ENCODE measurements at regions not wholly inside any gene's neighbourhood (a gene's known extent, or its start where the extent isn't known, plus 50 kb on each side); places are given as distances from the start of the nearest gene placed in this dataset.

DNA sequence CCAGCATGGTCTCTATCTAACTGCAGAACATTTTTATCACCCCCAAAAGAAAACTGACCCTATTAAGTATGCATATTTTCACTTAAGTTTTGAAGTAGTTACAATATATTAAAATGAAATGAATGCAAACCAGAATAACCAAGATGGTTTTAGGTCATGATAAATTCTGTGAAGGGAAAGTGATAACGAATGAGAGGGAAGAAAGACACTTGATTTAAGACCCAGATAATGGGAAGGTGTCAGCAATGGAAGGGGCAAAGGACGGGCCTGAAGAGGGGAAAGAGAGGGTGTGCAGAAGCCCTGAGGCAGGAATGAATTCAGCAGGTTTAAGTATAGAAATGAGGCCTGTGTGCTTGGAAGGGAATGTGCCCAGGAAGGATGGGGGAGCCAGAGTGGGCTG, 61.1 kb upstream of the IGFBP3 start:
- ATAC-seq, result no peak
- intact Hi-C loops (cut with DNase I), result loop anchor here in 1 of 10 donors (5.0 kb wide), 1 partner anchor 370 kb away; no protein-coding TSS in a partner anchor
- Histone ChIP-seq H3K4me3 (no peak overlapping the region), H3K36me3 (no peaks in the 10 kb centered on the region), H3K9me3 (peaks cover 0 to 6% (median 0%) of the 10 kb centered on the region in 11 donors), H3K27ac (no peak overlapping the region), H3K27me3 (no peaks in the 10 kb centered on the region), H3K4me1 (peaks cover 4 to 36% (median 11%) of the 10 kb centered on the region in 9 donors)
- TF ChIP-seq, protein P1, sequence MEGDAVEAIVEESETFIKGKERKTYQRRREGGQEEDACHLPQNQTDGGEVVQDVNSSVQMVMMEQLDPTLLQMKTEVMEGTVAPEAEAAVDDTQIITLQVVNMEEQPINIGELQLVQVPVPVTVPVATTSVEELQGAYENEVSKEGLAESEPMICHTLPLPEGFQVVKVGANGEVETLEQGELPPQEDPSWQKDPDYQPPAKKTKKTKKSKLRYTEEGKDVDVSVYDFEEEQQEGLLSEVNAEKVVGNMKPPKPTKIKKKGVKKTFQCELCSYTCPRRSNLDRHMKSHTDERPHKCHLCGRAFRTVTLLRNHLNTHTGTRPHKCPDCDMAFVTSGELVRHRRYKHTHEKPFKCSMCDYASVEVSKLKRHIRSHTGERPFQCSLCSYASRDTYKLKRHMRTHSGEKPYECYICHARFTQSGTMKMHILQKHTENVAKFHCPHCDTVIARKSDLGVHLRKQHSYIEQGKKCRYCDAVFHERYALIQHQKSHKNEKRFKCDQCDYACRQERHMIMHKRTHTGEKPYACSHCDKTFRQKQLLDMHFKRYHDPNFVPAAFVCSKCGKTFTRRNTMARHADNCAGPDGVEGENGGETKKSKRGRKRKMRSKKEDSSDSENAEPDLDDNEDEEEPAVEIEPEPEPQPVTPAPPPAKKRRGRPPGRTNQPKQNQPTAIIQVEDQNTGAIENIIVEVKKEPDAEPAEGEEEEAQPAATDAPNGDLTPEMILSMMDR (IDR thresholded peaks at IDR 0.05), result no peak
- no peak for DNase-seq
- WGBS, 2 donors, result 96 to 97% methylated on average over 2 of the region's 2 CpGs

DNA sequence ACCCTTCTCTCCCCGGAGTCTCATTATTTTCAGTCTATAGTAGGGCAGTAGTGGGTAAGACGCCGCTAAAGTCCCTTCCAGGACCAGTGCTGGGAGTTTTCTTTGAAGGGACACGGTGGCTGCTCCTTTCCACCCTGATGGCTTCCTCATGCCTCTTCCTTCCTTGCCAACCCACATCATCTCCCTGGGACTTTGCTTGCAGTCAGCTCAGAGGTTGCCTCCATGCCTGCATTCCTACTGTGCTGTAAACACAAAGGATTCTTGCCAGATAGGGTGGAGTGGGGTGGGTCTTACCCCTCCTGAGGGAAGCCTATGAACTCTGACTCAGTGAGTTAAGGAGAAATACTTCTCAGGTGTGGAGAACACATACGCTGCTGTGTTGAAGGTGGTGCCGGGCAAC, 59.9 kb upstream of the IGFBP3 start:
- no peak for ATAC-seq
- WGBS, 2 donors, result 88 to 95% methylated on average over 6 of the region's 6 CpGs

DNA sequence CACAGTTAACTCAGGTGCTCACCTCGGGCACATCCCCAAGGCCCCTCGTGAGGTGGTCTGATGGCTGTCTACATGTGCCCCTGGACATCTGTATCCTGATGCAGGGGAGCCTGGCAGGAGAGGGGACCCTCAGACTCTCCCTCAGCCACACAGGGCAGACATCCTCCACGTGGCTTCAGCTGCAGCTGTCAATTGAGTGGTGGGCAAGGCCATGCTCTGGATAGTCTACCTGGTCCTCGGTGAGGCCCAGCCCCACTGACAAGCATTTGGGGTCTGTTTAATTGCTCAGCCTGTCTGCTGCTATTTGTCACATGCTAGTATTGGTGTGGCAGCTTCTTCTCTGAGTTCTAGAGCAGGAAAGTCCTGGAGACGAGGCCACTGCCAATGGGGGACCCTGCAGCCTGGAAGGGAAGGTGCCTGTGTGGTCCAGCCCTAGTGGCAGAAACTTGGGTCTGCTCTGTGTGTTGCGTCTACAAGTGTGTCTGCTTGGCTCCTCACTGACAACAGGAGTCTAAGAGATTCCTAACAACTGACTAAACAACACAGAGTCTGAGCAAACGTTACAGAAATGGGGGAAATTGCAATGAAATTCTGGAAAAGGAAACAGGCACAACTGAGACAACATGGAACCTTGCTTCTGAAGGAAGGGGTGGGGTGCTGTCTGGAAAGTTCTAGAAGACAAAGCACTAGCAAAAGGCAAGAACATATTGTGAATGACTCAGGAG, 59.3 kb upstream of the IGFBP3 start:
- TF ChIP-seq, protein P1 (IDR thresholded peaks at IDR 0.05), result no peak
- ATAC-seq (no peak), DNase-seq (no peak)
- Histone ChIP-seq H3K9me3 (peaks cover 0 to 6% (median 0%) of the 10 kb centered on the region in 11 donors), H3K4me1 (peaks cover 4 to 36% (median 11%) of the 10 kb centered on the region in 9 donors), H3K36me3 (no peaks in the 10 kb centered on the region), H3K27ac (no peak overlapping the region), H3K27me3 (peaks cover 0 to 3% (median 0%) of the 10 kb centered on the region in 7 donors), H3K4me3 (no peak overlapping the region)
- WGBS, 2 donors, result 85 to 86% methylated on average over 7 of the region's 7 CpGs
- intact Hi-C loops (cut with DNase I), result loop anchor here in 1 of 10 donors (5.0 kb wide), 1 partner anchor 372 kb away; no protein-coding TSS in a partner anchor

More for the DNA sequence above, 59.9 kb upstream of the IGFBP3 start:
- H3K4me3 ChIP-seq, result no peak overlapping the region
- DNase-seq, result no peak
- peaks cover 0 to under 1% (median 0%) of the 10 kb centered on the region in 7 donors for H3K27me3 ChIP-seq
- H3K9me3 ChIP-seq, result peaks cover 0 to 6% (median 0%) of the 10 kb centered on the region in 11 donors
- intact Hi-C loops (cut with DNase I), result loop anchor here in 1 of 10 donors (5.0 kb wide), 1 partner anchor 371 kb away; no protein-coding TSS in a partner anchor
- no peak overlapping the region for H3K27ac ChIP-seq
- no peaks in the 10 kb centered on the region for H3K36me3 ChIP-seq
- H3K4me1 ChIP-seq, result peaks cover 4 to 36% (median 11%) of the 10 kb centered on the region in 9 donors
- TF ChIP-seq, protein P1 (IDR thresholded peaks at IDR 0.05), result no peak

DNA sequence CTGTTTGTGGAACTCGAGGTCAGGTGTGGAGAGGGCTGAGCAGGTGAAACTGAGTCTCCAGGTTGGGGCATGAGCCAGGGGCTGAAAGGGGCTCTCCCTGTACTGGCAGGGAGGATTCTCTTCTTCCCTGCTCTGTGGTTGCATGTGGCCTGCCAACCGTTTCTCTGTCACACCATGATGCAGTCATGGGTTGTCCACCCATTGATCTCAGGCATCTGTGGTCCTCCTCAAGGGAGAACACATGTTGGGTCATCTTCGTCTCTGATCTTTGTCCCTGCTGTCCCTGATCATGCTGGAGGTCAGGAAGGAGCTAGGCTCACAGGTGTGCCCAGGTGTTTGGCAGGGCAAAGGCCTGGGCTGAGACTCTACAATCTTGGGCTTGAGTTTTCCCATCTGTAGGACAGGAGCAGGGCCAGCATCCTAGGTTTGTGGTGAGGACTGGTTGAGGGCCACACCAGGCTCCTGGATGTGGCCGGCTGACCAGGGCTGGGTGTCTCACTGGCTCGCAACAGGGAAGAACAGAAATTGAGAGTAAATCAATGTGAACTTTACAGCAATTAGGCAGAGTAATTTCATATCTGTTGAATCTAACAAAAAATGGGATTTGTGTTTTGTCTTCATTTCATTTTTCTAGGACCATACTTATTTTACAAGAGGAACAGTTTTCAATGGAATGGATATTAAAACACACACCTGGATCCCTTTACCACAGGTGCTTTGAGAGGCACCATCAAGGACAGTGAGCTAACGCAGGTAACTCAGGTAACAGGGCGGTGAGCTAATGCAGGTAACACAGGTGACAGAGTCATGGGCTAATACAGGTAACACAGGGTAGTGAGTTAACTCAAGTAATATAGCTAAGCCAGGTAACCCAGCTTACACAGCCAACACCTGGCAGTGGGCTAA, 58.5 kb upstream of the IGFBP3 start:
- intact Hi-C loops (cut with DNase I), result loop anchor here in 1 of 10 donors (5.0 kb wide), 1 partner anchor 373 kb away; no protein-coding TSS in a partner anchor
- Histone ChIP-seq H3K27me3 (peaks cover 0 to 3% (median 0%) of the 10 kb centered on the region in 7 donors), H3K9me3 (peaks cover 0 to 6% (median 0%) of the 10 kb centered on the region in 11 donors), H3K36me3 (no peaks in the 10 kb centered on the region), H3K4me1 (peaks cover 2 to 36% (median 11%) of the 10 kb centered on the region in 9 donors), H3K27ac (no peak overlapping the region), H3K4me3 (no peak overlapping the region)
- ATAC-seq, result no peak
- no peak for DNase-seq
- WGBS, 2 donors, result 81 to 94% methylated on average over 7 of the region's 7 CpGs
- TF ChIP-seq, protein P1 (IDR thresholded peaks at IDR 0.05), result no peak
